GM13977 (cell line): ENCODE measurements at regions not wholly inside any gene's neighbourhood (a gene's known extent, or its start where the extent isn't known, plus 50 kb on each side); places are given as distances from the start of the nearest gene placed in this dataset.

Experiments
- DNase-seq: peaks from one replicate; pipeline ENCODE4 v3.0.0; 2012; ENCODE audit warnings: low spot score
- in situ Hi-C: fragments of 300-500 bp; cut with MboI; formaldehyde crosslinking; loops from one replicate; pipeline ENCODE4 v1.12.0; 2022; ENCODE audit warnings: low sequenced_read_pairs, low pct_unique_long_range_greater_than_20kb, mixed read lengths, inconsistent platforms; ENCODE audit not compliant: unreplicated experiment
- TF ChIP-seq, protein P1 (sequence below): IDR thresholded peaks from 2 replicates; pipeline ENCODE4 v1.5.1; 2012; ENCODE audit warnings: mild to moderate bottlenecking, control low read depth; ENCODE audit not compliant: insufficient read depth; ENCODE audit errors: extremely low read depth, missing control alignments

- TF ChIP-seq, protein P1, sequence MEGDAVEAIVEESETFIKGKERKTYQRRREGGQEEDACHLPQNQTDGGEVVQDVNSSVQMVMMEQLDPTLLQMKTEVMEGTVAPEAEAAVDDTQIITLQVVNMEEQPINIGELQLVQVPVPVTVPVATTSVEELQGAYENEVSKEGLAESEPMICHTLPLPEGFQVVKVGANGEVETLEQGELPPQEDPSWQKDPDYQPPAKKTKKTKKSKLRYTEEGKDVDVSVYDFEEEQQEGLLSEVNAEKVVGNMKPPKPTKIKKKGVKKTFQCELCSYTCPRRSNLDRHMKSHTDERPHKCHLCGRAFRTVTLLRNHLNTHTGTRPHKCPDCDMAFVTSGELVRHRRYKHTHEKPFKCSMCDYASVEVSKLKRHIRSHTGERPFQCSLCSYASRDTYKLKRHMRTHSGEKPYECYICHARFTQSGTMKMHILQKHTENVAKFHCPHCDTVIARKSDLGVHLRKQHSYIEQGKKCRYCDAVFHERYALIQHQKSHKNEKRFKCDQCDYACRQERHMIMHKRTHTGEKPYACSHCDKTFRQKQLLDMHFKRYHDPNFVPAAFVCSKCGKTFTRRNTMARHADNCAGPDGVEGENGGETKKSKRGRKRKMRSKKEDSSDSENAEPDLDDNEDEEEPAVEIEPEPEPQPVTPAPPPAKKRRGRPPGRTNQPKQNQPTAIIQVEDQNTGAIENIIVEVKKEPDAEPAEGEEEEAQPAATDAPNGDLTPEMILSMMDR, result no peak
- in situ Hi-C loops, result no loop called here
Measured at GRCh38 chrX:88660836-88661235, 86.2 kb upstream of the CPXCR1 start.

DNA sequence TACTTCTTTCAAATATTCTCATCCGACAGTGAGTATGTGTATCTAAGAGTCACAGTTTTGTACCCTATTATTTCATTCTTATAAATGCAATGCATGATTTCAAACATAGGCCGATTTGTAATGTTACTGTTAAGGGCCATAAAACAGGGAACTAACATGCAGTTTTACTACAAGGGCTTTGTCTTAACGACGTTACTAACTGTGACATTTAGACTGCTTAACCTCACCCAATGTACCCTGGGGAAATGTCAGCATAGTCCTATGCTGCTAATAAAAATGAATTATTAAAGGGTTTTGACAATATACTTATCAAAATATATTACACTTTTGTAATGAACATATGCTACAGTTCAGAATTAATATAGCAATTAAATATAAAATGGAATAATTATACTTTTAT lies 74.8 kb upstream of the CPXCR1 start:
- in situ Hi-C loops, result no loop called here
- TF ChIP-seq, protein P1, result no peak
- no peak for DNase-seq

More at GRCh38 chrX:88660836-88661235, 86.2 kb upstream of the CPXCR1 start:
- no peak for DNase-seq
